ENCODE measurements at regions not wholly inside any gene's neighbourhood (a gene's known extent, or its start where the extent isn't known, plus 50 kb on each side); places are given as distances from the start of the nearest gene placed in this dataset.
"Not testable (repeated sequence)": the region's sequence is repeated elsewhere in the genome, so short reads cannot be mapped to it uniquely, and the experiment has no call there.

DNA sequence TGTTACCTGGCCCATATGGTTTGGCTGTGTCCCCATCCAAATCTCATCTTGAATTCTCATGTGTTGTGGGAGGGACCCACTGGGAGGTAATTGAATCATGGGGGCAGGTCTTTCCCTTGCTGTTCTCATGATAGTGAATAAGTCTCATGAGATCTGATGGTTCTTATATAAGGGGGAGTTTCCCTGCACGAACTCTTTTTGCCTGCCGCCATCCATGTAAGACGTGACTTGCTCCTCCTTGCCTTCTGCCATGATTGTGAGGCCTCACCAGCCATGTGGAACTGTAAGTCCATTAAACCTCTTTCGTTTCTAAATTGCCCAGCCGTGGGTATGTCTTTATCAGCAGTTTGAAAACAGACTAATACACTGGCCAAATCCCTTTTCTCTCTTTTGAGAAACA, 444.4 kb downstream of the QKI start:
- TF ChIP-seq, protein P1, sequence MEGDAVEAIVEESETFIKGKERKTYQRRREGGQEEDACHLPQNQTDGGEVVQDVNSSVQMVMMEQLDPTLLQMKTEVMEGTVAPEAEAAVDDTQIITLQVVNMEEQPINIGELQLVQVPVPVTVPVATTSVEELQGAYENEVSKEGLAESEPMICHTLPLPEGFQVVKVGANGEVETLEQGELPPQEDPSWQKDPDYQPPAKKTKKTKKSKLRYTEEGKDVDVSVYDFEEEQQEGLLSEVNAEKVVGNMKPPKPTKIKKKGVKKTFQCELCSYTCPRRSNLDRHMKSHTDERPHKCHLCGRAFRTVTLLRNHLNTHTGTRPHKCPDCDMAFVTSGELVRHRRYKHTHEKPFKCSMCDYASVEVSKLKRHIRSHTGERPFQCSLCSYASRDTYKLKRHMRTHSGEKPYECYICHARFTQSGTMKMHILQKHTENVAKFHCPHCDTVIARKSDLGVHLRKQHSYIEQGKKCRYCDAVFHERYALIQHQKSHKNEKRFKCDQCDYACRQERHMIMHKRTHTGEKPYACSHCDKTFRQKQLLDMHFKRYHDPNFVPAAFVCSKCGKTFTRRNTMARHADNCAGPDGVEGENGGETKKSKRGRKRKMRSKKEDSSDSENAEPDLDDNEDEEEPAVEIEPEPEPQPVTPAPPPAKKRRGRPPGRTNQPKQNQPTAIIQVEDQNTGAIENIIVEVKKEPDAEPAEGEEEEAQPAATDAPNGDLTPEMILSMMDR (conservative IDR thresholded peaks at IDR 0.05; ENCODE audit: low read length): not testable (repeated sequence)
- not testable (repeated sequence) for TF ChIP-seq EZH2phosphoT487 (IDR thresholded peaks at IDR 0.05; ENCODE audit: borderline replicate concordance)
